ENCODE measurements at regions not wholly inside any gene's neighbourhood (a gene's known extent, or its start where the extent isn't known, plus 50 kb on each side); places are given as distances from the start of the nearest gene placed in this dataset.

GRCh38 chr12:5305886-5306545 lies 125.9 kb upstream of the NTF3 start:
- no peaks in the 10 kb centered on the region for H3K4me1 ChIP-seq (ENCODE audit: insufficient read depth, insufficient read length)
- peaks cover 10% of the 10 kb centered on the region for H3K36me3 ChIP-seq (ENCODE audit: insufficient read depth, insufficient read length, low read length)
- H3K27me3 ChIP-seq (ENCODE audit: insufficient read depth, insufficient read length): no peaks in the 10 kb centered on the region
- DNase-seq (ENCODE audit: low read depth, low spot score): no peak
- no peak overlapping the region for H3K9ac ChIP-seq (ENCODE audit: insufficient read length, low read depth)
- no peaks in the 10 kb centered on the region for H3K9me3 ChIP-seq (ENCODE audit: insufficient read depth, low read length)
- TF ChIP-seq SUZ12 (IDR thresholded peaks at IDR 0.05; ENCODE audit: extremely low read depth, insufficient read depth, insufficient read length) (no peak), YY1 (IDR thresholded peaks at IDR 0.05; ENCODE audit: insufficient read depth, insufficient read length) (no peak), ZNF274 (IDR thresholded peaks at IDR 0.05; ENCODE audit: low read depth, low read length) (no peak)
- no peak overlapping the region for H3K4me3 ChIP-seq (ENCODE audit: insufficient read length, low read depth)

- Histone ChIP-seq H3K36me3 (ENCODE audit: insufficient read depth, insufficient read length, low read length) (peaks cover 3% of the 10 kb centered on the region), H3K9me3 (ENCODE audit: insufficient read depth, low read length) (no peaks in the 10 kb centered on the region), H3K4me1 (ENCODE audit: insufficient read depth, insufficient read length) (no peaks in the 10 kb centered on the region), H3K4me3 (ENCODE audit: insufficient read length, low read depth) (no peak overlapping the region), H3K9ac (ENCODE audit: insufficient read length, low read depth) (no peak overlapping the region), H3K27me3 (ENCODE audit: insufficient read depth, insufficient read length) (no peaks in the 10 kb centered on the region)
- TF ChIP-seq SUZ12 (IDR thresholded peaks at IDR 0.05; ENCODE audit: extremely low read depth, insufficient read depth, insufficient read length): no peak
- TF ChIP-seq ZNF274 (IDR thresholded peaks at IDR 0.05; ENCODE audit: low read depth, low read length): no peak
- no peak for DNase-seq (ENCODE audit: low read depth, low spot score)
Observed at GRCh38 chr12:5307065-5307464, 124.8 kb upstream of the NTF3 start.

GRCh38 chr12:5308216-5308615 lies 123.7 kb upstream of the NTF3 start:
- H3K4me3 ChIP-seq (ENCODE audit: insufficient read length, low read depth): no peak overlapping the region
- DNase-seq (ENCODE audit: low read depth, low spot score): no peak

GRCh38 chr12:5308996-5309395 lies 122.9 kb upstream of the NTF3 start:
- H3K9me3 ChIP-seq (ENCODE audit: insufficient read depth, low read length): peaks cover 11% of the 10 kb centered on the region
- no peak for DNase-seq (ENCODE audit: low read depth, low spot score)
- H3K4me1 ChIP-seq (ENCODE audit: insufficient read depth, insufficient read length): no peaks in the 10 kb centered on the region
- TF ChIP-seq ZNF274 (IDR thresholded peaks at IDR 0.05; ENCODE audit: low read depth, low read length) (no peak), SUZ12 (IDR thresholded peaks at IDR 0.05; ENCODE audit: extremely low read depth, insufficient read depth, insufficient read length) (no peak), YY1 (IDR thresholded peaks at IDR 0.05; ENCODE audit: insufficient read depth, insufficient read length) (no peak)
- H3K9ac ChIP-seq (ENCODE audit: insufficient read length, low read depth): no peak overlapping the region
- H3K36me3 ChIP-seq (ENCODE audit: insufficient read depth, insufficient read length, low read length): peaks cover 3% of the 10 kb centered on the region
- no peaks in the 10 kb centered on the region for H3K27me3 ChIP-seq (ENCODE audit: insufficient read depth, insufficient read length)
- no peak overlapping the region for H3K4me3 ChIP-seq (ENCODE audit: insufficient read length, low read depth)

More at GRCh38 chr12:5308216-5308615, 123.7 kb upstream of the NTF3 start:
- Histone ChIP-seq H3K36me3 (ENCODE audit: insufficient read depth, insufficient read length, low read length) (peaks cover 3% of the 10 kb centered on the region), H3K27me3 (ENCODE audit: insufficient read depth, insufficient read length) (no peaks in the 10 kb centered on the region), H3K4me1 (ENCODE audit: insufficient read depth, insufficient read length) (no peaks in the 10 kb centered on the region), H3K9me3 (ENCODE audit: insufficient read depth, low read length) (peaks cover 3% of the 10 kb centered on the region), H3K9ac (ENCODE audit: insufficient read length, low read depth) (no peak overlapping the region)
- TF ChIP-seq YY1 (IDR thresholded peaks at IDR 0.05; ENCODE audit: insufficient read depth, insufficient read length) (no peak), ZNF274 (IDR thresholded peaks at IDR 0.05; ENCODE audit: low read depth, low read length) (no peak), SUZ12 (IDR thresholded peaks at IDR 0.05; ENCODE audit: extremely low read depth, insufficient read depth, insufficient read length) (no peak)

- Histone ChIP-seq H3K9me3 (ENCODE audit: insufficient read depth, low read length) (peaks cover 18% of the 10 kb centered on the region), H3K36me3 (ENCODE audit: insufficient read depth, insufficient read length, low read length) (peaks cover 3% of the 10 kb centered on the region), H3K9ac (ENCODE audit: insufficient read length, low read depth) (no peak overlapping the region), H3K27me3 (ENCODE audit: insufficient read depth, insufficient read length) (no peaks in the 10 kb centered on the region), H3K4me1 (ENCODE audit: insufficient read depth, insufficient read length) (no peaks in the 10 kb centered on the region), H3K4me3 (ENCODE audit: insufficient read length, low read depth) (no peak overlapping the region)
- TF ChIP-seq SUZ12 (IDR thresholded peaks at IDR 0.05; ENCODE audit: extremely low read depth, insufficient read depth, insufficient read length) (no peak), ZNF274 (IDR thresholded peaks at IDR 0.05; ENCODE audit: low read depth, low read length) (no peak), YY1 (IDR thresholded peaks at IDR 0.05; ENCODE audit: insufficient read depth, insufficient read length) (no peak)
- DNase-seq (ENCODE audit: low read depth, low spot score): no peak
Observed at GRCh38 chr12:5309654-5310053, 122.3 kb upstream of the NTF3 start.

- no peak for DNase-seq (ENCODE audit: low read depth, low spot score)
- Histone ChIP-seq H3K4me1 (ENCODE audit: insufficient read depth, insufficient read length) (no peaks in the 10 kb centered on the region), H3K36me3 (ENCODE audit: insufficient read depth, insufficient read length, low read length) (peaks cover 6% of the 10 kb centered on the region), H3K9ac (ENCODE audit: insufficient read length, low read depth) (no peak overlapping the region), H3K9me3 (ENCODE audit: insufficient read depth, low read length) (peaks cover 23% of the 10 kb centered on the region), H3K4me3 (ENCODE audit: insufficient read length, low read depth) (no peak overlapping the region), H3K27me3 (ENCODE audit: insufficient read depth, insufficient read length) (no peaks in the 10 kb centered on the region)
- no peak for TF ChIP-seq ZNF274 (IDR thresholded peaks at IDR 0.05; ENCODE audit: low read depth, low read length)
- TF ChIP-seq SUZ12 (IDR thresholded peaks at IDR 0.05; ENCODE audit: extremely low read depth, insufficient read depth, insufficient read length): no peak
- TF ChIP-seq YY1 (IDR thresholded peaks at IDR 0.05; ENCODE audit: insufficient read depth, insufficient read length): no peak
Observed at GRCh38 chr12:5310151-5310550, 121.8 kb upstream of the NTF3 start.

GRCh38 chr12:5317556-5317955 lies 114.4 kb upstream of the NTF3 start:
- H3K4me3 ChIP-seq (ENCODE audit: insufficient read length, low read depth): no peak overlapping the region
- H3K9ac ChIP-seq (ENCODE audit: insufficient read length, low read depth): no peak overlapping the region
- peaks cover 7% of the 10 kb centered on the region for H3K36me3 ChIP-seq (ENCODE audit: insufficient read depth, insufficient read length, low read length)
- no peaks in the 10 kb centered on the region for H3K4me1 ChIP-seq (ENCODE audit: insufficient read depth, insufficient read length)
- no peaks in the 10 kb centered on the region for H3K27me3 ChIP-seq (ENCODE audit: insufficient read depth, insufficient read length)
- TF ChIP-seq YY1 (IDR thresholded peaks at IDR 0.05; ENCODE audit: insufficient read depth, insufficient read length) (no peak), ZNF274 (IDR thresholded peaks at IDR 0.05; ENCODE audit: low read depth, low read length) (no peak), SUZ12 (IDR thresholded peaks at IDR 0.05; ENCODE audit: extremely low read depth, insufficient read depth, insufficient read length) (no peak)
- no peak for DNase-seq (ENCODE audit: low read depth, low spot score)
- peaks cover 46% of the 10 kb centered on the region for H3K9me3 ChIP-seq (ENCODE audit: insufficient read depth, low read length)
